ENCODE measurements at regions not wholly inside any gene's neighbourhood (a gene's known extent, or its start where the extent isn't known, plus 50 kb on each side); places are given as distances from the start of the nearest gene placed in this dataset.

DNA sequence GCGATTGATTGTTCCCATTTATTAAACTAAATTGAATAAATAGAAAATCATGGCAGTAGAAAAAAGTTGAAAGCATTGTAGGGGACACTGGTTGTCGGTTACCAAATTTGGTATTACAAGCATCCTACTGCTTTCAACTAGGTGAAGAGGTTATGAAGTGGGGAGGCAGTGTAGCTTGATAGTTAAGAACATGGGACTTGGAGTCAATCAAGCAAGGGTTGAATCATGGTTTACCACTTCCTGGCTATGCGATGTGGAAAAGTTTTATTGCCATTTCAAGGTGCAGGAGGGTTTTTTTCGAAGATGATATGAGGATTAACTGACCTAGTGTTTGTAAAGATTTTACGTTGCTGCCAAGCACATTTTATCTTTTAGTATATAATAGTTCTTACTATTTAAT, 318.2 kb upstream of the KCNH8 start:
- no peak for DNase-seq (ENCODE audit: low read depth)
- H3K4me3 ChIP-seq (ENCODE audit: low read depth, low read length) = no peak overlapping the region
- TF ChIP-seq, protein P1, sequence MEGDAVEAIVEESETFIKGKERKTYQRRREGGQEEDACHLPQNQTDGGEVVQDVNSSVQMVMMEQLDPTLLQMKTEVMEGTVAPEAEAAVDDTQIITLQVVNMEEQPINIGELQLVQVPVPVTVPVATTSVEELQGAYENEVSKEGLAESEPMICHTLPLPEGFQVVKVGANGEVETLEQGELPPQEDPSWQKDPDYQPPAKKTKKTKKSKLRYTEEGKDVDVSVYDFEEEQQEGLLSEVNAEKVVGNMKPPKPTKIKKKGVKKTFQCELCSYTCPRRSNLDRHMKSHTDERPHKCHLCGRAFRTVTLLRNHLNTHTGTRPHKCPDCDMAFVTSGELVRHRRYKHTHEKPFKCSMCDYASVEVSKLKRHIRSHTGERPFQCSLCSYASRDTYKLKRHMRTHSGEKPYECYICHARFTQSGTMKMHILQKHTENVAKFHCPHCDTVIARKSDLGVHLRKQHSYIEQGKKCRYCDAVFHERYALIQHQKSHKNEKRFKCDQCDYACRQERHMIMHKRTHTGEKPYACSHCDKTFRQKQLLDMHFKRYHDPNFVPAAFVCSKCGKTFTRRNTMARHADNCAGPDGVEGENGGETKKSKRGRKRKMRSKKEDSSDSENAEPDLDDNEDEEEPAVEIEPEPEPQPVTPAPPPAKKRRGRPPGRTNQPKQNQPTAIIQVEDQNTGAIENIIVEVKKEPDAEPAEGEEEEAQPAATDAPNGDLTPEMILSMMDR (IDR thresholded peaks at IDR 0.05; ENCODE audit: insufficient read depth, low read depth, low read length, missing control alignments) = no peak

DNA sequence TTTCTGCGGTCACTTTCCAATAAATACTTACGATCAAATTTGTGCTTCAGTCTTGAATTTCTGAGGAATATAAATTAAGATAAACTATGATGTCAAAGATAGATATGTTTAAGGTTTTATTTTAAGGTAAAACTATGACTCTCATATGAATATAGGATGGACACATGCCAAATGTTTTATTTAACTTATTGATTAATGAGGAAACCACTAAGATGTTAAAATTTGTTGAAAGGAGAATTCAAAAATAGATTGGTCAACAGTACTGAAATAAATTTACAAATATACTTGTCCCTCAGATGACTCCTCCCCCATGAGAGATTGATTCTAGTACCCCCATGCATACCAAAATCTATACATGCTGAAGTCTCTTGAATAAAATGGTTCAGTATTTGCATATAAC, 319.7 kb upstream of the KCNH8 start:
- H3K4me3 ChIP-seq (ENCODE audit: low read depth, low read length) = no peak overlapping the region
- DNase-seq (ENCODE audit: low read depth) = no peak
- TF ChIP-seq, protein P1 (IDR thresholded peaks at IDR 0.05; ENCODE audit: insufficient read depth, low read depth, low read length, missing control alignments) = no peak

DNA sequence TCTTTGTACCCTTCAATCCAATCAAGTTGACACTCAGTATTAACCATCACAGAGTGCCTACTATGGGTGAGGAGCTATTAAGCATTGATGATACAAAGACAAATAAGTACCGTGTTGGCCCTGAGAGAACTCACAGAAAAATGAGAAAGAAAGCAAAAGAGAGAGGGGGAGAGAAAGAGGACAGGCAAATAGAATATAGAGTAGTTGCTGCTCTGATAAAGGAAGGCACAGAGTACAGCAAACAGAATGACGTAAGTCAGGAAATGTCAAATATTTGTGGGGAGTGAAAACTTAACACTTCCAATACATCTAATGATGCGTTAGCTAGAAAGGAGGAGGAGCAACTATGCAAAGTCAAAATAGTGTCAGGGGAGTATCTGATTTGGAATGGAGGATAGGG, 320.6 kb upstream of the KCNH8 start:
- TF ChIP-seq, protein P1 (IDR thresholded peaks at IDR 0.05; ENCODE audit: insufficient read depth, low read depth, low read length, missing control alignments) = no peak
- no peak for DNase-seq (ENCODE audit: low read depth)
- no peak overlapping the region for H3K4me3 ChIP-seq (ENCODE audit: low read depth, low read length)

DNA sequence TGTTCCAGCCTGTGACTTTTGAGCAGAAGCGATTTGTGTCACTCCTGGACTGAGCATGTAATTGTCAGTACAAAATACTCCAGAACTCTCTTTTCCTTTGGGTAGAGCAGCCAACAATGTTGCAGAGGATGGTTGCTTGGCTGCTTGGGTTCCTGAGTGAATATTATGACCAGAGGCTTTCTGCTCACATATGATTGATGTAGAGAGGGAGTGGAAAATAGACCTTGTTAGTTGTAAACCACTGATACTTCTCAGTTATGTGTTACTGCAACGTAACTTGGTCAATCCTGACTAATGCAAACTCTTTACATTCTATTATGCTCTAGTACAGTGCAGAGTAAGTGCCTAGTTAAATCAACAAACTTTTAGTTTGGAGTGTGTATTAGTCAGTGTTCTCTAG, 322.6 kb upstream of the KCNH8 start:
- TF ChIP-seq, protein P1 (IDR thresholded peaks at IDR 0.05; ENCODE audit: insufficient read depth, low read depth, low read length, missing control alignments) = no peak
- H3K4me3 ChIP-seq (ENCODE audit: low read depth, low read length) = no peak overlapping the region
- DNase-seq (ENCODE audit: low read depth) = no peak

DNA sequence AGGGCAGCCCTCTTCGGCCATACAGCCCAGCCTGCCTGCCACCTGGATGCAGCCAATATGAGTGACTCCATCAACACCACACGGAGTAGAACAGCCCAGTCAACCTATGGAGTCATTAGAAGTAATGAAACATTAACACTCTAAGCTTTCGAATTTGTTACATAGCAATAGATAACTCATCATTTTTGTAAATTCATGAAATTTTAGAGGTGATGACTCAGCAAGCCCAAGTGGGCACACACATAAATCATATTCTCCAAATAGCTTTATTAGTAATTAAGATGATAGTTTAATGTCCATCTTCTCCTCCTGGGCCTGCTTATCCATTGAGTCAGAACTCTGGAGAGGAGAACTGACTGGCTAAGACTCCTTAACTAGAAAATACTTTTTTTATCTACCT, 335.0 kb upstream of the KCNH8 start:
- H3K4me3 ChIP-seq (ENCODE audit: low read depth, low read length) = no peak overlapping the region
- DNase-seq (ENCODE audit: low read depth) = no peak
- TF ChIP-seq, protein P1 (IDR thresholded peaks at IDR 0.05; ENCODE audit: insufficient read depth, low read depth, low read length, missing control alignments) = no peak

DNA sequence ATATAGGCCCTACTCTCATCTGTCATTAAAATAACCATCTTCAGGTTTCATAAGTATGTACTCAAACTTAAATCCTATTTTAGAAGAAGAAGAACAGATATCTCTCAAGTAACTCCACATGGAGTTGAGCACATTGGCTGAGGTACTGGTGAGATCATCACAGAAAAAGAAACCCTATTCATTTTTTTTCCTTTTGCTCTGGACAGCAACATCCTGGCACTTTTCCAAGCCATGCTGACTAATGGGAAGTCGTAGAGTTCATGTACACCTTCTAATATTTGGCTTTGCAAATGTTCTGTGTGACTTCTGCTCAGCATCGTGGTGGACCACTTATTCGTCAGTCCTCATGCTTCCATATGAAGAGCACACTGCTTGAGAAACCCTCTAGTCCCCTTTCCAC, 336.0 kb upstream of the KCNH8 start:
- no peak for DNase-seq (ENCODE audit: low read depth)
- TF ChIP-seq, protein P1 (IDR thresholded peaks at IDR 0.05; ENCODE audit: insufficient read depth, low read depth, low read length, missing control alignments) = no peak
- H3K4me3 ChIP-seq (ENCODE audit: low read depth, low read length) = no peak overlapping the region

DNA sequence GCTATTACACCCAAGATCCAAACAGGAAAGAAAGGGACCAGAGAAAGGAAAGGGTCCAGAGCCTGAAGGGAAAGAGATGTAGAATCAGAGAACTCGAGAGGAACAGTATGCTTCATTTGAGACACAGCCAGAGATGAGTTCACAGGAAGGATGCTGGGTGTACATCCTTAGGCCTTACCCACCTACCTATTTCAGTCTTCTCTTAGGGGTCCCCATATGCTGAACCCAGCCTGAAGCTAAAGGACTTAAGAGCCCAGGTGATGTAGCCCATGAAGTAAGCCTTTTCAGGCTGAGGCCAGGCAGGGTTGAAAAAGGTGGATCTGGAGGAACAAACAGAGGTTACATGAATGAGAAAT, 338.0 kb upstream of the KCNH8 start:
- no peak overlapping the region for H3K4me3 ChIP-seq (ENCODE audit: low read depth, low read length)
- TF ChIP-seq, protein P1 (IDR thresholded peaks at IDR 0.05; ENCODE audit: insufficient read depth, low read depth, low read length, missing control alignments) = no peak
- DNase-seq (ENCODE audit: low read depth) = no peak
